Mesenchymal stem cell (in vitro differentiated cells and primary cell): ENCODE measurements at regions not wholly inside any gene's neighbourhood (a gene's known extent, or its start where the extent isn't known, plus 50 kb on each side); places are given as distances from the start of the nearest gene placed in this dataset.
"Not testable (repeated sequence)": the region's sequence is repeated elsewhere in the genome, so short reads cannot be mapped to it uniquely, and the experiment has no call there.

Source experiments
- DNase-seq: peaks from one replicate; pipeline ENCODE4 v3.0.0-alpha.2; 2013
- H2AFZ ChIP-seq: one replicate; pipeline ENCODE4 v1.6.1; 2013; ENCODE audit warnings: low read depth, mild to moderate bottlenecking, control low read depth, inconsistent platforms, low read length, moderate library complexity
- H2AK5ac ChIP-seq: 2 replicates; pipeline ENCODE4 v1.6.1; 2013; ENCODE audit warnings: low read length, moderate library complexity, mild to moderate bottlenecking, inconsistent platforms; ENCODE audit not compliant: severe bottlenecking
- H2BK120ac ChIP-seq: one replicate; pipeline ENCODE4 v1.6.1; 2013; ENCODE audit warnings: low read depth, mild to moderate bottlenecking, inconsistent platforms, low read length, moderate library complexity
- H2BK12ac ChIP-seq, 2 experiments: one replicate each; pipeline ENCODE4 v1.6.1; 2013; ENCODE audit warnings: inconsistent platforms in 2 of 2, low read length in 2 of 2, mild to moderate bottlenecking in 2 of 2, moderate library complexity in 2 of 2, control low read depth in 1 of 2
- H2BK15ac ChIP-seq: one replicate; pipeline ENCODE4 v1.6.1; 2013; ENCODE audit warnings: mild to moderate bottlenecking, low read depth, inconsistent platforms; ENCODE audit not compliant: poor library complexity, severe bottlenecking
- H2BK5ac ChIP-seq: 2 replicates; pipeline ENCODE4 v1.6.1; 2013; ENCODE audit warnings: low read depth, mild to moderate bottlenecking, low read length, control low read depth, inconsistent platforms; ENCODE audit not compliant: poor library complexity, severe bottlenecking
- H3K14ac ChIP-seq, 2 experiments: one replicate each; pipeline ENCODE4 v1.6.1; 2013; ENCODE audit warnings: inconsistent platforms in 2 of 2, low read length in 2 of 2, control low read depth in 1 of 2, mild to moderate bottlenecking in 1 of 2, moderate library complexity in 1 of 2
- H3K18ac ChIP-seq, 2 experiments: one replicate each; pipeline ENCODE4 v1.6.1; 2013; ENCODE audit warnings: inconsistent platforms in 2 of 2, low read length in 2 of 2, control low read depth in 1 of 2, low read depth in 1 of 2, mild to moderate bottlenecking in 1 of 2
- H3K23ac ChIP-seq, 2 experiments: one replicate each; pipeline ENCODE4 v1.6.1; 2013; ENCODE audit warnings: inconsistent platforms in 2 of 2, low read length in 2 of 2, mild to moderate bottlenecking in 2 of 2, moderate library complexity in 2 of 2, control low read depth in 1 of 2
- H3K27ac ChIP-seq: 2 replicates; pipeline ENCODE4 v1.5.1; 2013; ENCODE audit warnings: mild to moderate bottlenecking, moderate library complexity, low read length, control low read depth, inconsistent platforms; ENCODE audit not compliant: poor library complexity, severe bottlenecking
- H3K27me3 ChIP-seq, 2 experiments: 2 replicates each; pipeline versions ENCODE4 v1.6.1 to v1.7.0; 2013; ENCODE audit warnings: low read length in 2 of 2, mild to moderate bottlenecking in 2 of 2, moderate library complexity in 2 of 2, control low read depth in 1 of 2, inconsistent platforms in 1 of 2; ENCODE audit not compliant: control insufficient read depth in 1 of 2, insufficient read depth in 1 of 2
- H3K36me3 ChIP-seq, 2 experiments: 2 replicates each; pipeline versions ENCODE4 v1.6.1 to v1.7.0; 2013; ENCODE audit warnings: low read length in 2 of 2, control low read depth in 1 of 2, inconsistent platforms in 1 of 2, low read depth in 1 of 2, mild to moderate bottlenecking in 1 of 2; ENCODE audit not compliant: insufficient read depth in 2 of 2, control insufficient read depth in 1 of 2
- H3K4ac ChIP-seq, 2 experiments: one replicate each; pipeline ENCODE4 v1.6.1; 2013; ENCODE audit warnings: inconsistent platforms in 2 of 2, low read length in 2 of 2, mild to moderate bottlenecking in 2 of 2, moderate library complexity in 2 of 2, control low read depth in 1 of 2, low read depth in 1 of 2
- H3K4me1 ChIP-seq: 2 replicates; pipeline ENCODE4 v1.6.1; 2013; ENCODE audit warnings: low read depth, low read length, control low read depth; ENCODE audit not compliant: control insufficient read depth, insufficient read depth
- H3K4me2 ChIP-seq: 2 replicates; pipeline ENCODE4 v1.6.1; 2013; ENCODE audit warnings: low read length, mild to moderate bottlenecking, inconsistent platforms; ENCODE audit not compliant: poor library complexity, severe bottlenecking
- H3K4me3 ChIP-seq, 2 experiments: 2 replicates each; pipeline versions ENCODE4 v1.5.1 to v1.7.0; 2013; ENCODE audit warnings: low read length in 2 of 2, mild to moderate bottlenecking in 2 of 2, control low read depth in 1 of 2, low read depth in 1 of 2; ENCODE audit not compliant: insufficient read depth in 1 of 2
- H3K79me1 ChIP-seq: replicated peaks from 2 replicates; pipeline ENCODE4 v1.6.1; 2013; ENCODE audit warnings: mild to moderate bottlenecking, control low read depth, low read length, inconsistent platforms; ENCODE audit not compliant: poor library complexity, severe bottlenecking
- H3K9ac ChIP-seq: 2 replicates; pipeline ENCODE4 v1.7.0; 2013; ENCODE audit warnings: mild to moderate bottlenecking, low read length, moderate library complexity
- H3K9me3 ChIP-seq: 2 replicates; pipeline ENCODE4 v1.7.0; 2013; ENCODE audit warnings: mild to moderate bottlenecking, low read length; ENCODE audit not compliant: control insufficient read depth
- H4K8ac ChIP-seq: one replicate; pipeline ENCODE4 v1.6.1; 2013; ENCODE audit warnings: inconsistent platforms, mild to moderate bottlenecking, low read length, moderate library complexity
- H4K91ac ChIP-seq: one replicate; pipeline ENCODE4 v1.6.1; 2013; ENCODE audit warnings: mild to moderate bottlenecking, low read length, inconsistent platforms
- WGBS: methylation state at CpG from one replicate; pipeline ENCODE4 v1.1.7; 2013; ENCODE audit warnings: mixed read lengths; 5-methylcytosine and 5-hydroxymethylcytosine counted together

DNA sequence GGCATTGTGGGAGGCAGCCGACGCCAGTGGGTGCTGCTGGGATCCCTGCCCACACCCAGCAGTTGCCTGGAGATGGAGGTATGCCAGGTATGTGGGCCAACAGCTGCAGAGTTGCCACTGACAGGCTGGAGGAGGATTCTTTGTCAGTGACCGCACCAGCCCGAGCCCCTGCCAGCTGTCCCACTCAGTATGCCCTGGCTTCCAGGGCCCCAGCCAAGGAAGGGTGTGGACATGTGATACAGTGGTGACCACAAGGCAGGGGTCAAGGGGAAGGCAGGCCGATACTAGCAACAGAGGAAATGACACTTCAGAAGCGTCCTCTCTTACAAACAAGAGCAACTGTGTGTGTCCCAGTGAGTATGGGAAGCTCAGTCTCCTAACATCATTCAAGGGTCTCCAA lies 185.1 kb upstream of the NOTCH2NLA start:
- not testable (repeated sequence) for H3K4ac ChIP-seq, H3K23ac ChIP-seq, H2BK15ac ChIP-seq, H3K27me3 ChIP-seq, H2AFZ ChIP-seq, H3K27ac ChIP-seq, H2BK5ac ChIP-seq, H2AK5ac ChIP-seq, H3K4me3 ChIP-seq, H3K4me2 ChIP-seq, H3K36me3 ChIP-seq, H2BK12ac ChIP-seq, H3K4me1 ChIP-seq, H3K14ac ChIP-seq, H3K18ac ChIP-seq, H3K79me1 ChIP-seq, H4K91ac ChIP-seq, H4K8ac ChIP-seq, H3K9ac ChIP-seq, H2BK120ac ChIP-seq, H3K9me3 ChIP-seq
- WGBS, result no CpG with 5 or more reads among the region's 6 CpGs
- DNase-seq, result peak; percentile 11

DNA sequence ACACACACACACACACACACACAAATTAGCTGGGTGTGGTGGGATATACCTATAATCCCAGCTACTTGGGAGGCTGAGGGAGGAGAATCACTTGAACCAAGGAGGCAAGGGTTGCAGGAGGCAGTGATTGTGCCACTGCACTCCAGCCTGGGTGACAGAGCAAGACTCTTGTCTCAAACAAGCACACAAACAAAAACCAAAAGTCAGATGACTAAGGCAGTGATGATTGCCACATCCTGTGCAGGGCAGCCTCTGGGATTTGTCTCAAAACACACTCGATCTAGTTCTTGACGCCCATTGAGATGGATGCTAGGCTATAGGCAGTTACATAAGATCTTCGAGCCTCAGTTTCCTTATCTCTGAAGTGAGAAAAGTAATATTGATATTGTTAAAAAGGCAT lies 183.1 kb upstream of the NOTCH2NLA start:
- H3K9me3 ChIP-seq, H3K4ac ChIP-seq, H3K9ac ChIP-seq, H4K8ac ChIP-seq, H3K27ac ChIP-seq, DNase-seq, H3K23ac ChIP-seq, H3K79me1 ChIP-seq, H2BK5ac ChIP-seq, H3K36me3 ChIP-seq, H2BK12ac ChIP-seq, H3K4me2 ChIP-seq, H4K91ac ChIP-seq, H2AK5ac ChIP-seq, H2AFZ ChIP-seq, H3K27me3 ChIP-seq, H2BK15ac ChIP-seq, H2BK120ac ChIP-seq, H3K18ac ChIP-seq, H3K4me3 ChIP-seq, H3K4me1 ChIP-seq, H3K14ac ChIP-seq: not testable (repeated sequence)
- WGBS, result no CpG with 5 or more reads among the region's 3 CpGs

DNA sequence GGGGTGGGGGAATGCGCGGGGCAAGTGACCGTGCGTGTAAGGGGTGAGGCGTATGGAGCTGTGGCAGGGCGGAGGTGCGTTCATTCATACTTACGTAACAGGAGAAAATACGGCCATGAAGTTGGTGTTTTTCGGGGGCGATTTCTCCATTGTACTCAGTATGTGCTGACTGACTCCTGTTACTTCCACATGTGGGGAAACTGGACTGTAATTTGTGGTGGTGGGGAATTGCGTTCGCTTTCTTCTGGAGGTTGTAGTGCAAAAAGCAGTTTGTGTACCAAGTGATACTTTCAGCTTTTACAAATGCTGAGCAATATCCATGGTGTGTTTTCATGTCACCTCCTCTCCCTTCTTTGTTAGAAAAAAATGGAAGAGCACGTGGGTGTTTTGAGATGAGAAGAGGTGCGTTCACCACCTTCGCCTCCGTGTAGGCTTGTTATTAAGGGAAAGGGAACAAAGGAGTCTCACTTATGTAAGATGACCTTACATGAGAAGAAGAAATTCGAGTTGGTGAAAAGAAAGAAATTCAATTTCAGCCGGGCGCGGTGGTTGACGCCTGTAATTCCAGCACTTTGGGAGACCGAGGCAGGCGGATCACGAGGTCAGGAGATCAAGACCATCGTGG lies 181.1 kb upstream of the NOTCH2NLA start:
- DNase-seq, result peak; percentile 63
- peak overlapping the region in 1 of 2 experiments; percentile 56 for H3K4me3 ChIP-seq
- not testable (repeated sequence) for H4K91ac ChIP-seq, H2BK12ac ChIP-seq, H3K4me1 ChIP-seq, H3K23ac ChIP-seq, H3K18ac ChIP-seq, H4K8ac ChIP-seq, H3K79me1 ChIP-seq, H3K4me2 ChIP-seq, H3K4ac ChIP-seq, H3K9me3 ChIP-seq, H2BK120ac ChIP-seq, H2BK15ac ChIP-seq, H3K27ac ChIP-seq, H2AFZ ChIP-seq, H2AK5ac ChIP-seq, H2BK5ac ChIP-seq, H3K27me3 ChIP-seq, H3K36me3 ChIP-seq, H3K14ac ChIP-seq
- WGBS, result 59% methylated on average over 21 of the region's 26 CpGs
- peak overlapping the region; percentile 50 for H3K9ac ChIP-seq

DNA sequence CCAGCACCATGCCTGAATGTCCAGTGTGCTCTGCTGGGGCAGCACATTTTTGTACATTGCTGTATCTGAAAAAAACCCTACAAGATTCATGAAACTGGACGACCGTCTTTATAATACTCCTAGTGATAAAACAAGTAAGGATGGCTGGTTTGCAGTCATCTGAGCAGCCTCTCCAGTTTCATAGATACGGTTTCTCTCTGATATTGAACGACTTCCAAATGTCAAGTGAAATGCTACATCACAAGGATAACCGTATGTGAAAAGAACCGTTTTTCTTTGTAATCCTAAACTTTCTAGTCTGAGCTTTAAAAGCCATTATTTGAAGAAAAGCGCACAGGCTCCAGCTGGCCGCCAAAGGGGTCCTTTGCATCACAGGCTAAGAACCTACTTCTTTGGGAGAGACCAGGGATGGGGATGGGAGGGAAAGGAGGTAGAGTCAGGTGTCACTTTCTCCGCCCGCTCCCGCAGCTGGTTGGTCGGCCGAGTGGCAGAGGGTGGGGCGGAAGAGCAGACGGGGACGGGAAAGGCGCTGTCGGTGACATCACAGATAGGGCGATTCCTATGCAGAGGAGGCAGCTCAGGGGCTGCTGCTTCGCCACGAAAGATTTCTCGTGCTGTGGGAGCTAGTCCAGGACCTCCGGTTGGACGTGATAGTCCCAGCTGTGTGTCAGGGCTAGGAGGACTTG lies 180.4 kb upstream of the NOTCH2NLA start:
- H3K23ac ChIP-seq, H2BK15ac ChIP-seq, H2AFZ ChIP-seq, H4K8ac ChIP-seq, H2BK5ac ChIP-seq, H3K4ac ChIP-seq, H3K27ac ChIP-seq, H3K79me1 ChIP-seq, H3K36me3 ChIP-seq, H2AK5ac ChIP-seq, H3K4me1 ChIP-seq, H3K27me3 ChIP-seq, H3K14ac ChIP-seq, H3K4me2 ChIP-seq, H2BK120ac ChIP-seq, H2BK12ac ChIP-seq, H4K91ac ChIP-seq, H3K9me3 ChIP-seq, H3K18ac ChIP-seq: not testable (repeated sequence)
- peak overlapping the region; percentile 50 for H3K9ac ChIP-seq
- DNase-seq, result peak; percentile 1
- H3K4me3 ChIP-seq, result peak overlapping the region in 1 of 2 experiments; percentile 60
- WGBS, result 73% methylated on average over 3 of the region's 24 CpGs
